ENCODE measurements at regions not wholly inside any gene's neighbourhood (a gene's known extent, or its start where the extent isn't known, plus 50 kb on each side); places are given as distances from the start of the nearest gene placed in this dataset.

DNA sequence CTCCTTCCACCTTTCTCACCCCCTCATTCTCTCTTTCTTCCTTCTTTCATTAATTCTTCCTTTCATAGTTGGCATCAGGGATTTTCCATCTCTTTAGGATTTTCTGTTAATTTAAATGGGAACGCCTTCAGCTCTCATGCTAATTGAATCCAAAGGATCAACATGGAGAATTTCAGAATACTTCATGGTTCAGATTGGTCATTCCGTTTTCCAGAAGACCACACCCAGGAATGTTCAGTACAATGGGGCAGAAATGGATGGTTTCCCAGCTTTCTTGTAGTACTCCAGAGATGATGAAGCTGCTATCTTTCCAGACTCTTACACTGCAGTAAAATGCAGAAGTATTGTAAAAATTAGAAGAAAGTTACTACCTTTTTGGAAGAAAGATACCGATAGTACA is 440.0 kb downstream of the DAD1 start (continued):
- TF ChIP-seq CHD7 (IDR thresholded peaks at IDR 0.05; ENCODE audit: insufficient replicate concordance, low read length) (no peak), JUN (IDR thresholded peaks at IDR 0.05; ENCODE audit: low read depth, low read length) (no peak), YY1 (IDR thresholded peaks at IDR 0.05; ENCODE audit: low read depth, low read length) (no peak), SP1 (IDR thresholded peaks at IDR 0.05; ENCODE audit: low read depth, low read length) (no peak), MAFK (IDR thresholded peaks at IDR 0.05; ENCODE audit: low read depth, low read length) (no peak), TAF1 (IDR thresholded peaks at IDR 0.05; ENCODE audit: low read depth, low read length) (no peak), BACH1 (IDR thresholded peaks at IDR 0.05; ENCODE audit: low read length) (no peak)
